DMS 273 (cell line): ENCODE measurements at regions not wholly inside any gene's neighbourhood (a gene's known extent, or its start where the extent isn't known, plus 50 kb on each side); places are given as distances from the start of the nearest gene placed in this dataset.
"Not testable (repeated sequence)": the region's sequence is repeated elsewhere in the genome, so short reads cannot be mapped to it uniquely, and the experiment has no call there.

ENCODE experiments used
- DNase-seq: peaks from one replicate; lab custom pipeline; 2025; ENCODE audit not compliant: unreplicated experiment; lab: John Stamatoyannopoulos, UW

DNA sequence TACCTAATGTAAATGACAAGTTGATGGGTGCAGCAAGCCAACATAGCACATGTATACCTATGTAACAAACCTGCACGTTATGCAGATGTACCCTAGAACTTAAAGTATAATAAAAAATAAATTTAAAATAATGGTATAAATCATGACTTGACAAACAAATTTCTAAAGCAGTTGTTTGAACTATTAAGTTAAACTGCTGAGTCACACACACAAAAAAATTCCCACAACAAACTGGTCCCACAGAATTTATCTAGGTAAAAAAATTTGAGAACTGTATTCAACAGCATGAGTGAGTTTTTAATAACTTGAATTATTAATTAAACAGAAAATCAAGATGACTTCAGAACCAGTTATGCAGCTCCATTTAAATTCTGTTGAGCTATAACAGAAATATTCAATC, 186.0 kb upstream of the SOX6 start:
- DNase-seq = no peak

DNA sequence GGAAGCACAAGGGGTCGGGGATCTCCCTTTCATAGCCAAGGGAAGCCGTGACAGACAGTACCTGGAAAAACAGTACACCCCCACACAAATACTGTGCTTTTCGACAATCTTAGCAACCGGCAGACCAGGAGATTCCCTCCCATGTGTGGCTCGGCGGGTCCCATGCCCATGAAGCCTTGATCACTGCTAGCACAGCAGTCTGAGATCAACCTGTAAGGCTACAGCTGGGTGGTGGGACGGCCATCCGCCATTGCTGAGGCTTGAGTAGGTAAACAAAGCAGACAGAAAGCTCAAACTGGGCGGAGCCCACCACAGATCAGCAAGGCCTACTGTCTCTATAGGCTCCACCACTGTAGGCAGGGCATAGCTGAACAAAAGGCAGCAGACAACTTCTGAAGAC, 180.2 kb upstream of the SOX6 start:
- no peak for DNase-seq

DNA sequence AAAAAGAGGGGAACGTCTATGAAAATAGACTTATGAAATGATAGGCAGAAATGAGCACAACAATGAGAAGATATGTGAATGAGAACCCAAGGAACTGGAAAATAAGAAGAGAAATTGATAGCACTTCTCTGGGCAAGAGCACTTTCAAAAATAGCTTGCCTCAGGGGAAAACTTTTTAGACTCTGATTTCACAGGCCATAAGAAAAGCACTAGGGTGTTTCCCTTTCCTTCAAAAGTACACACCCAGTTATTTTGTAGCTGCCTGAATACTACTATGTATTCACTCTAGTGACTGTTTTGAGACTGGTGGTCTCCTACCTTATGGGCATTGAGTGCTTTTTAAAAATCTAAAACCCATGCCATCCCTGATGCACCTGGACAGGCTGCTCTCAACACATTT, 172.3 kb upstream of the SOX6 start:
- DNase-seq = no peak

DNA sequence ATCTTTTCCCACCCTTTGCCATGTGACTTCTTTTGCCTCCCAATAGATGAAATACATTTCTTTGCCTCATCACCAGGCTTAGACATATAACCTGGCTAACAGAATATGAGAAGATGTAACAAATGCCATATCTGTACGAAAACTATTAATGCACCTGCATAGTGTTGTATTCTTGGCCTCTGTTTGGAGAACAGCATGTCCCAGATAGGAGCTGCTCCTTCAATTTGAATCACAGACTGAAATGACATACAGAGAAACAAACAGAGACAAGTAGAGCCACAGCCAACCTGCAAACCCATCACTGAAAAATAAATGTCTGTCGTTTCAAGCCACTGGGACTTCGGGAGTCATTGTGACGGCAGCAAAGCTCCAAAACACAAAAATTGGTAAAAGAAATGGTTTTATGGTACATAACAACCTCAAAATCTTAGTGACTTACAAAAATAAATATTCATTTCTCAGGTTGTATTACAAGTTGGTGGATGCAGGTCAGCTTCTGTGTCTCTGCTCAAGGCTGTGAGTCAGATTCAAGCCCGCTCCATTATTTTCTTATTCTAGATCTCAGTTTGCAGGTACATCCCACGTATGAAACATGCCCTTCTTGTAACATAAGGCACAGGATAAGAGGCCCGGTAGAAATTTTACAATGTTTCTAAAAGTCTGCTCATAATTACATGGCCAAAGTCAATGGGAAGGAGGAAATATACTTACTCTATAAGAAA, 171.3 kb upstream of the SOX6 start:
- DNase-seq = no peak

DNA sequence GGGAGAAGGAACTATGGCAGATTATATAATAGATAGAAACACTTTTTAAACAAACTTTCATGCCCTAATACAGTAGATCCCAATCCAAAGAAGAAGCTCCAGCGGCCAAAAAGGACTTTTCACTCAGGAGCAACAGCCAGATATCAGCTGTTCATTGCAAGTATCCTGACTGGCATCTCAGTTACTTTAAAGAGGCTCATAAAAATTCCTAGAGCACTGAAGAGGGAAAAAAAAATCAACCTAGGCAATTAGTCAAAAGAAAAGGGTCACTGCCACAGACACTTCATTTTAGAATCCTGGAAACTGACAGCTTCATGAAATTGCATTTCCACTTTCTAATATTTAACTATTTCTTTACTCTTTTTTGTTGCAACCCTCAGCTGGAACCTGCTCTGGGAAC, 170.6 kb upstream of the SOX6 start:
- DNase-seq = no peak

DNA sequence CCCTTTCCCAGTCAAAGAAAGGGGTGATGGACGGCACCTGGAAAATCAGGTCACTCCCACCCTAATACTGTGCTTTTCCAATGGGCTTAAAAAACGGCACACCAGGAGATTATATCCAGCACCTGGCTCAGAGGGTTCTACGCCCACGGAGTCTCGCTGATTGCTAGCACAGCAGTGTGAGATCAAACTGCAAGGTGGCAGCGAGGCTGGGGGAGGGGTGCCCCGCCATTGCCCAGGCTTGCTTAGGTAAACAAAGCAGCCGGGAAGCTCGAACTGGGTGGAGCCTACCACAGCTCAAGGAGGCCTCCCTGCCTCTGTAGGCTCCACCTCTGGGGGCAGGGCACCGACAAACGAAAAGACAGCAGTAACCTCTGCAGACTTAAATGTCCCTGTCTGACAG, 164.4 kb upstream of the SOX6 start:
- DNase-seq = not testable (repeated sequence)

DNA sequence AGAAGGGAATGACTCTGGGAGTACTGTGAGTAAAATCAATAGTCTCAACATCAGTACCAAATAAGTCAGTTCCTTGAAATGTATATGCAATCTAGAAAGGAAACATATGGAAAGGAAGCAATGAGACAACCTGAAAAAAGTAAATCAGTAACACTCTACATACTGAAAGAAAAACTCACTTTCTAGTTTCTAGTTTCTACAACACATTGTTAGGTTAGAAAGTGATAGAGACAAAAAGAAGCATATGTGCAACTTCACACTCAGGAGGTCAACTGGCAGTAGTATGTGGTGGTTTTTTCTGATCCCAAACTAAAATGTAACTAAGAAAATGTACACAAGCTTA, 156.5 kb upstream of the SOX6 start:
- no peak for DNase-seq

DNA sequence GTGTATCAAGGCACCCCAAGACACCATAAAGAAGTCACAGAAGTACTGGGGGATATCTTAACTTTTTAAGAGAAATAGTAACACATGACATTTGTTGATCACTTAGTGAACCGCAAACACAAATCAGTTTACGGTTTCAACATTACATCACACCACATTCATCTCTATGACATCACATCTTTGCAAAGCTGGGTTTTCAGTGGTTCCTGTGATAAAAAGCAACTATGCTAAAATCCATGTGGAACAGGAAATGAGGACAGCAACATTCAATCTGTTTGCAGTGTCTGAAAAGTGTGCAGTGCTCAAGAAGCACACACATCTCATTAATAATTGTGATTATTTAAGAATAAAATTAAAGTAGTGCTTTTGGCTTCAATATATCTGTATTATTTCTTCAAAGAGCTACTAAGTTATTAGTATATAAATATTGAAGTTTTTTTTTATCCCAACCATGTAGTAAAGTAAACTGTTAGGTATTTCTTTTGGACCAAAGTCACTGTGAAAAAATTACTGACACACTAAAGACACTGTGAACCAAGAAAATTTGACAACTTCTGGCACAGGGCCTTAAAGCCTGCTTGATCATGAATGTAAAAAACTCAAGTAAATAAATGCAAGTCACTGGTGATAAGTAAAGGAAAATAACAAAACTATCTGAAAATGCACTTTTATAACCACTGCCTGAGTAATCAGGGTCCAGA, 156.0 kb upstream of the SOX6 start:
- no peak for DNase-seq

DNA sequence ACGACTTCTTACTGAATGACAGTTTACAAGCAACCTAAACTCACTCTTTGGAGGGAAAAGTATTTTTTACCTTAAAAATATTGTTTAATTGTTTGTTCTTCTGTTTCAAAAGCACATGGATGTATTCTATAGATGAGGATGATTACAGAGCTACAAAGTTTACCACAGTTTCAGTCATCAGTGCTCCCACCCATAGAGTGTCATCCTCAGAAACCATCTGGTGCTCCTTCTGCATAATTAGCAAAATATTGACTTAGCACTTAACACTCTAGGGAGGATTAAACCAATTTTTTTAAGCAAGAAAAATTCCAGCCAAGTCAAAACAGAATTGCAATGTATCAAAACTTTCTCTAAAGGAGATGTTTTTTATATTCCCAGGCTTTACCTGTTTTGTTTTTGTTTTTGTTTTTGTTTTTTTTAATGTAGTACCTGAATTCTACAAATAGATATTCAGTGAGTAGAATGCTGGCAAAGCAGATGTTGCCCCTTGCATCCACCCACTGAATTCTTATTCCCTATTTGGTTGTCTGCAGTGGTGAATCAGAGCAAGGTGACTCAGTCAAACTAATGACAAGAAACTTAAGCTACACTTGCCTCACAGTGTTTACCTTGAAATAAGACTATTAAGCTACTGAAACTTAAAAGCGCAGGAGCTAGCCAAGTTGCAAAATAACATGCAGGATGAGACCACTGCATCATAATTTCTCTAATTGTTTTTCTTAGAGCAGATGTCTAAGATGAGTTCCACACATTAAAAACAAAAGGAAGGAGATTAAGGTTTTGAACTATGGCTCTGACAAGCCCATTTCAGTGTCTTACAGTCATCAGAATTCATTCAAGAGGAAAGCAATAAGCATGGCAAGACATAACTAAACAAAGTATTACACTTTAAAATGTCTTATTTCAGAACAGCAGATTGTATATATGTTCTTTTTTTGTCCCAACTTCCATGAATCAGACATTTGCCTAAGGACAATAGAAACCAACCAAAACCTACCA, 155.1 kb upstream of the SOX6 start:
- DNase-seq = peak; percentile 12

DNA sequence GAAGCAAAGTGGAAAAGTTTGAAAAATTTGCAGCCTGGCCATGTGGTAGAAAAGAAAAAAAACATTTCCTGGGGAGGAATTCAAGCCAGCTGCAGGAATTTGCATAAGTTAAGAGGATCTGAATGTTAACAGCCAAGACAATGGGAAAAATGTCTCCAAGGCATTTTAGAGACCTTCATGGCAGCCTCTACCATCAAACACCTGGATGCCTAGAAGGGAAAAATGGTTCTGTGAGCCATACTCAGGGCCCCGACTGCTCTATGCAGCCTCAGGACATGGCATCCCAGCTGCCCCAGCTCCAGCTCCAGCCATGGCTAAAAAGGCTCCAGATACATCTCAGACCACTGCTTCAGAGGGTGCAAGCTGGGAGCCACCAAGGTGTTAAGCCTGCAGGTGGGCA, 149.1 kb upstream of the SOX6 start:
- DNase-seq = no peak

DNA sequence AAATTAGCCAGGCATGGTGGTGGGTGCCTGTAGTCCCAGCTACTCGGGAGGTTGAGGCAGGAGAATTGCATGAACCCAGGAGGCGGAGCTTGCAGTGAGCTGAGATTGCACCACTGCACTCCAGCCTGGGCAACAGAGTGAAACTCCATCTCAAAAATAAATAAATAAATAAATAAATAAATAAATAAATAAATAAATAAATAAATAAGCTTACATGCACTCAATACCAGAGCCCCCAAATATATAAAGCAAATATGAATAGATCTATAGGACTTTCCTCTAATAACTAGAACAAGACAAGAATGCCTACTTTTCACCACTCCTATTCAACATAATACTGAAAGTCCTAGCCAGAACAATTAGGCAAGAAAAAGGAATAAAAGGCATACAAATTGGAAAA, 147.5 kb upstream of the SOX6 start:
- not testable (repeated sequence) for DNase-seq

DNA sequence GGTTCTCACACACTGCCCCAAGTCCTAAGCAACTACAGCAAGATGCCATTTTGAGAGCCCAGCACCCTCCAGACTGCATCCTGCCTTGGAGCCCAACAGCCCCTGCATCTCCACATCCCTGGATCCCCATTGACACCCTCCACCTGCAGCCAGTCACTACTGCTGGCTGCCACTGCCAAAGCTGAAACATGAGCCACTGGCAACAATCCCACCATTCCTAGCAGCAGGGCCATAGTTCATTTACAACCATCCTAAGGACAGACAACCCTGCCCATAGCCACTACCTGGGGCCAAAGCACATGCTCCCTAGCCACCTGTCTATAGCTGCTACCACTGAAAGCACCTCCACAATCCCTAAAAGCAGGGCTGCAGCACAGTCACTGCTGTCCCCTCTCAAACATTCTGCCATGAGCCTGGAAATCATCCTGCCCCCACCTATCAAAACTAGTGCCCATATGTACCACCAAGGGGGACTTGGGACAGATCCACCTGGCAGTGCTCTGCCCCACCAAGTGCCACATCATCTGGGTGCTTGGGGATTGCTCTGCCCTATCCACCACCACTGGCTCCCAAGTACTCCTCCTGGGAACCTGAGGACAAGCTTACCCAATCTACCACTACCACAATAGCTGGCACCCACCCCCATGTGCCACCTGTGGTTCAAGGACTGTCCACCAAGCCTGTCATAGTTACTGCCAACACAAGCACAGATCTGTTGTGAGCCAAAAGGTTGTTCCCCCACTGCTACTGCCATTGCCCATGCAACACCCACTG, 138.8 kb upstream of the SOX6 start:
- no peak for DNase-seq

DNA sequence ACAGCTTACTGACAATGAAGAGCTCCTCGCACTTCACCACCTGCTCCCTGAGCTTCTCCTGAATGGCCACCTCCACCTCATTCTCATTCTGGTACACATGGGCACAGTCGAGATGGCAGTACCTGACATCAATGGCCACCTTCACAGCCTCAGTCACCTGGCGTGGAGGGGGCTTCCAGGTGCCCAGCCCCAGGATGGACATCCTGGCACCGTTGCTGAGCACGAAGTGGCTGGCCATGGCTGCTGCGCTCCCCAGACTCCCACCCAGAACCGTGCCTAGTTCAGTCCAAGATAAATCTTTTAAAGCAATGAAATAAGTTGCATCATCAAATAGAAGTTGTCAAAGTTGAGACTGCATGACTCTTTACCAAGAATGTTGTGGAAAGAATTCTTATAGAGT, 128.1 kb upstream of the SOX6 start:
- no peak for DNase-seq

DNA sequence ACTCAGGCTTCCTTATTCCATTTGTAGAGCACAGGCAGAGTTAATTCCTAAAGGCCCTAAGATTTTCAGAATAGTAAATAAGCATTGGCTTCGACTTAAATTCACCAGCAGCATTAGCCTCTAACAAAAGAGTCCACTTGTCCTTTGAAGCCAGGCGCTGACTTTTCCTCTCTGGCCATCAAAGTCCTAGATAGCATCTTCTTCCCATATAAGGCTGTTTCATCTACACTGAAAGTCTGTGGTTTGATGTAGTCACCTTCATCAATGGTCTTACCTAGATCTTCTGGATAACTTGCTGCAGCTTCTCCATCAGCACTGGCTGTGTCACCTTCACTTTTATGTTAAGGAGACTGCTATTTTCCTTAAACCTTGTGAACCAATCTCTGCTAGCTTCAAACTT, 118.3 kb upstream of the SOX6 start:
- DNase-seq = no peak

DNA sequence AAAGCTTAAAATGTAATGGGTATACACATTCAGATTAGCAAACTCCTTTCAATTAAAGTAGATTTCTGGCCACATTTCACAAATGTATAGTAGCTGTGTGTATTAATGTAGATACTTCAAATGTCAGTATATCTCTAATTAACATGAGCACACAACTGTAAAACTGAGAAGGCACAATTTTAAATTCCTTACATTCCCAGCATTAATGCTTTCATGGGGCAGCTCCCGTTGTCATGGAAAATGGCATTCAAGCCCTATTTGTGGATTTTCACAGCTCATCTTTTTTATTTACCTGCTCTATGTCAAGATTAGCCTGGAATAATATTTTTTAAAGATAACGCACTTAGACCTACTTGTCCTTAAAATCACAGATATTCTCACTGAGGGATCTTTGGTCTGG, 113.6 kb upstream of the SOX6 start:
- no peak for DNase-seq

DNA sequence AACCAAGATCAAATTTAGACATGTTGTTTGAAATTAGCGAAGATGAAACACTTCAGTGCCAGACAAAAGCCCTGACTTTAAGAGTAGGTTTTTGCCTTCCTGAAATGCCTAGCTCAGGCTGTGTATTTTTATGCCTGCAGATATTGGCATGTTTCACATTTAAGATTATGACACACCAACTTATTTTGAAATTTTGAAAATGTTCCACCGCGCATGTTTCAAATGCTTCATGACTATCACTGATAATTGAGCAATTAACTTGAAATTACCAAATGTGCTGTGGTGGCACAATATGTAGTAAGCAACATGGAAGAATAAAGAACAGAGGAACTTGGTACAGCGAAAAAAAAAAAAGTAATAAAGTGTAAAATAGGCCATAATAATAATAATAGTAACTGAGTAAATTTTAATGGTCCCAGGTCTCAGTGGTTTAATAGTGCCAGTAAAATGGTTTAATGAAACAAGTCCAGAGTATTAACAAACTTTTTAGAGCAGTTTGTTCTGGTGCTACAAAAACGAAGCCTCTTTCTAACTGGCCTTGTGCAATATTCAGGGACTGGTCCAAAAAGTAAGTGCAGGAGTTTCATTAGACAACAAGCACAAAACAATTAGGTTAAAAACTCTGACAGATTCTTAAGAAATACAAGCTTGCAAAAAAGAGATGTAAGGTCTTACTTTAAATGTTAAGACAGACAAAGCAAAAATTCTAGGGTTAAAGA, 112.5 kb upstream of the SOX6 start:
- DNase-seq = no peak

DNA sequence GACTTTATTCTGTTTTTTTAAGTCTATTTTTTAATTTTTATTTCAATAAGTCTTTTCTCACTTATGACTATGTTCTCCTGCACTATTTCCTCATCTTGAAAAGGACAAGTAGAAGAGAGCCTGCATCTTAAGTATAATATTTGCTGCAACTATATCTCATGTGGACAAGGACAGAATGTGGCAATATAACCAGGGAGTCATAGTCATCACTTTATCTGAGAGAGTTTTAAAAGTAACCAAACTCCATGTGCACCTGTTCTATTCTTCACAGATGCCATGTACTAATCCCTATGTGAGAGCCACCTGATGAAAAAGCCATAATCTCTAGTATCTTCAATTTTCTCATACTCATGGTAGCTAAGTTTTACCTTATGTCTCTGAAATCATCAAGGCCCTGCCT, 104.2 kb upstream of the SOX6 start:
- DNase-seq = no peak

DNA sequence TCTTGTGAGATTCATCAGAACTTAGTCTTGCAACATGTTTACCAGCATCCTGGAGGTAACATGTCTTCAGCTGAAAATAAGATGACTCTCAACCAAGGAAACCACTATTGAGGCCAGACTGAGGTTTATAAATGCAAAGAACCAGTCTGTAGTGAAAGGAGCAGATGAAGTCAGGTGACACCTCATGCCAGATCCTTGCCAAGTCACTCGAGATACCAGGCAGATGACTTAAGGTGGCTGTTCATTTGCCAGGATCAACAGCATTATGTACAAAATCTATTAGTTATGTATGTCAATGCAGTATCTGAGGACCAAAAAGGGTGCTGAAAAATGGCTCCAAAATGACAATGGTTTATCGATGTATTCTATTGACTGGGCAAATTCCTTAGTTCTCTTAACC, 100.0 kb upstream of the SOX6 start:
- no peak for DNase-seq

DNA sequence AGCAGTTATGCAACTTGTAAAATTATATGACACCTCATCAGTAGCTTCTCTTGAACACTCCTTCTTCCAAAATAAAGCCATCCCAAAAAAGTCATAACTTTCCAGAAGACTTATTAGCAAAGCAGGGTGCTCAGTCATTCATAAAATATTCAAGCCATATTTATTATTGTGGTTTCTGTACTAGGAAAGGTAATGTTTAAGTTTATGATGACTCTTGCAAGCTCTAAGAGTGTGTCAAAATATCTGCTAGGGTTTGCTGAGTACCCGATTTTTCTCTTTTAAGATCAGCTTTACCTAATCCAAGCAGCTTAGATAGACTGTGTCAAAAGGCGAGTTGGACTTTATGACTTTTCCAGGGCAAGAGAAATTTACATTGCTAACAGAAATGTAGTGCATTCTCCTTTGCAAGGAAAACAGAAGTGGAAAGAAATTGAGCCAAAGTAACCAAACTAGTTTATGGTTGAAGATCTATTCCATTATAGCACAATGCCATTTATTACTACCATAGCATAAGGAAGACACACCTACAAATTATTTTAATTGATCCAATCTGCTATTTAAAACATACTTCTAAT, 98.0 kb upstream of the SOX6 start:
- no peak for DNase-seq

DNA sequence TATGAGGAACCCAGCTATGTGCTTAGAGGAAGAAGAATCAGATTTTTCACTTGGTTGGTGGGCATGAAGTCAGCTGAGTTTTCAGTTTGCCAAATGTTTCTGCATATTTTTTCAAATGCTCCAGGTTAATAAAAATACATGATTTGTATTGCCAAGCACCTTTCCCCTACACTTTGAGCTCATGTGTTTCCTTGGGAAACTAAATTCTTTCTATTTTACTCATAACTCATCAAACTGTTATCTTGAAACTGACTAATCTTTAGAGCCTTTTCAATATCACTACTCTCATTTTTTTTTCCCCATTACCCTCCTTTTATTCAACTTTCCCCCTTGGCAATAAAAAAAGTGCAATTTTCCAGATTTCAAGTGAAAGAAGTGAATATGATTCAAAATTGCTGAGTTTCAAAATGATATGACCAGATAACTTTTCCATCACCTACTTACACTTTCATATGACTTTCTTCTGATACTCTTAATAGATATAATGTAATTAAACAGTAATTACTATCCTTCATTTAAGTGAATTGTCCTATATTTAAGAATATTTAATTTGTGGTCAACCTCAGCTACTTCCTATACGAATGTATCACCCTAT, 91.9 kb upstream of the SOX6 start:
- DNase-seq = no peak
